HG03103 (cell line): ENCODE measurements at regions not wholly inside any gene's neighbourhood (a gene's known extent, or its start where the extent isn't known, plus 50 kb on each side); places are given as distances from the start of the nearest gene placed in this dataset.
A peak's percentile ranks its signal among the peaks of the same experiment; 100 is the strongest.
"Not testable (repeated sequence)": the region's sequence is repeated elsewhere in the genome, so short reads cannot be mapped to it uniquely, and the experiment has no call there.

Source experiments
- ATAC-seq: cut with Tn5 transposase; IDR thresholded peaks from one replicate; pipeline ENCODE4 v1.9.1; 2021; ENCODE audit warnings: low read depth; ENCODE audit not compliant: unreplicated experiment

- no peak for ATAC-seq
These were observed 277.0 kb upstream of the EDA2R start for GRCh38 chrX:66915893-66916292.

GRCh38 chrX:66914080-66914479, 275.2 kb upstream of the EDA2R start:
- ATAC-seq: no peak

DNA sequence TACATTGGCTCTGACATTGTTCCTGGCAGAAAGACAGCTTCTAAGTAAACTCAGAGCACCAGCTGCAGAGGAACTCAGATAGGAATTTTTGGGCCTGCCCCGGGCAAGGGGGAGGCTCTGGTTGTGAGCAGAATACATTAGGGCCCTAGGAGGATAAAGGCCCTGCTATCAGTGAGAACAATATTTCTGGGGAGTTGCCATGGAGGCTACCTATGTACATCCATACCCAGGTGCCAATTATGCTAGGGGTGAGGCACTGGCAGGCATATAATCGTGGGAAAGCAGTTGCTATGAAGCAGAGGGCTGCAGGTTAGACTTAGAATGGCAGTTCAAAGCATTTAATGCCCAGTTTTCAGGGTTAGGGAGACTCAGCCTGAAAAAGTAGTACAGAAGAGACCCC, 273.5 kb upstream of the EDA2R start:
- no peak for ATAC-seq

- no peak for ATAC-seq
These were observed 263.2 kb upstream of the EDA2R start for GRCh38 chrX:66902081-66902480.

DNA sequence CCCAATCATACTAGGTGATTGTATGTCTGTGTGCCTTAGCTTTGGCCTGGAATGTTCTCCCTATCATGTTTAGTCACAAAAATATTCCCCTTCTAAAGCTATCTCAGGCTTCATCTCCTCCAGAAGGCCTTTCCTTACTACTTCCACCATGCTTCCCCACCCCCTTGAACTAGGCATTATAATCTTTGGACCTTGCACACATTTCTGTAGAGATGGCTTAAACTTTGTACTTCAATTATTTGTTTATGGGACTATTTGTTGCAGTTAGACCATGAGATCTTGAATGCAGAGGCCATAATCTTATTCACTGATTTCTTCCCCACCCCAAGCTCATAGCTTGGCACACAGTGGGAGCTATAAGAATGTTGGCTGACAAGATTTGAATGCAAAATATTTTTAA, 262.0 kb upstream of the EDA2R start:
- no peak for ATAC-seq

DNA sequence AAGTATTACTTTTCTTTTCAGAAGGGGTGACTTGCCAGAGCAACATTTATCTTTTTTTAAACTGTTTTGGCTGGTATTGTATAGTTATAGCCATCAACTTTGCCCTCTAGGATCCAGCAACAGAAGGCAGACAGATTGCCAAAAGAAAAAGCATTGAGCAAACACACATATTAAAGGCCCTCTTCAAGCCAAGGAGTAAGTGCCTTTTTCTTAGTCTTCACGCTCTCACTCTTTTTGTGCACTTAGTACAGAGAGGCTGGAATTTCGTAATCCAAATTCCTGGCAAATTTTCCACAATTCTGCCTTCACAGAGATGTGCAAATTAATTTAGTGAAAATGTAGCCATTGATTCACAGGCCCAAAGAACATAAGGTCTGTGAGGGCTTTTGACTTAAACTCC, 253.1 kb upstream of the EDA2R start:
- no peak for ATAC-seq

DNA sequence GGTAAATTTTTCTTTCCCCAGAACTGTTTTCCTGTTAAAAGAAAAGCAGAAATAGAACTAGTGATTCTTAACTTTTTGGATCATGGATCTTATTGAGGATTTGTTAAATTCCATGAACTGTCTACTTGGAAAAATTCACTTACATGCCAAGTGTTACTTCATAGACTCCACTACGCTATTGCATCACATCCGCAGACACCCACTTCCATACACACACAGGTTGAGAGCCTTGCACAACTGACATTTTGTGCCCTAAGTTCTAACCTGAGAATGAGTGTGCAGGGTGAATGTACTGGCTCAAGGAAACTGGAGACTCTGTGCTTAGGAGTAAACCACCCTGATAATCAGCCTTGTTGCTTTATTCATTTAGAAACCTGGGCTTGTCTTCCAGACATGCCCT, 250.5 kb upstream of the EDA2R start:
- no peak for ATAC-seq

DNA sequence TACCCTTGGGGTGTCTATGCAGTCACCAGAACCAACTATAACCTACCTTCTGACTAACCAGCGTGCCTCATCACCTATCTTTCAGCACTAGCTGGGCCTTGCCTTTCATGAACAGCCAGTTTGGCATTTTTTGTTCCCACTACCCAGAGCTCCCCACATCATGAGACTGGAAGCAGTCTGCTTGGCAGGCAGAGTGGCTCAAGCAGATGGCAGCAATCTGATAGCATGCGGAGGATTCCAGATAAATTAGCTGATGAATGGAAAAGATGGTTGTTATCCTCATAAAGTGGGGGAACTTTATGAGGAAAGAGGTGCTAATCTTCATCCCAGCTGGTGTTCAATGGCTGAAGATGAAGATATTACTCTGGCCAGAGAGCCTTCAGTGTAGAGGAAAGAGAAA, 243.2 kb upstream of the EDA2R start:
- no peak for ATAC-seq

DNA sequence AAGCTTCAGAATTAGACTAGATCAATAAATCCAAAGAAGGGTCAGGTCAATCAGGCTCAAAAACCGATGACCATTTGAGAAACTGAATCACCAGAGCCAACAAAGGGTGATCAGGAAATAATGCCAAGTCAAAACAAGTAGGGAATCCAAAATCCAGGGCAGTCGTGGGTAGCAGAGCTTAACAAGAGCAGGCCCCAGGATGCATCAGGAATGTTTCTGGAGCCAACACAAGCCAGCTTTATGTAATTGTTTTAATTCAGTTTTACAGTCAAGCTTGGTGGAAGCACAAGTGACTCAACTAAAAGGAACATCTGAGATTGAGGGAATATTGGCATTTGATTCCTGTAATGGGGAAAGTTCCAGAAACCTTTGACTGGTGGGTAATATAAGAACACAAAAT, 237.9 kb upstream of the EDA2R start:
- no peak for ATAC-seq

DNA sequence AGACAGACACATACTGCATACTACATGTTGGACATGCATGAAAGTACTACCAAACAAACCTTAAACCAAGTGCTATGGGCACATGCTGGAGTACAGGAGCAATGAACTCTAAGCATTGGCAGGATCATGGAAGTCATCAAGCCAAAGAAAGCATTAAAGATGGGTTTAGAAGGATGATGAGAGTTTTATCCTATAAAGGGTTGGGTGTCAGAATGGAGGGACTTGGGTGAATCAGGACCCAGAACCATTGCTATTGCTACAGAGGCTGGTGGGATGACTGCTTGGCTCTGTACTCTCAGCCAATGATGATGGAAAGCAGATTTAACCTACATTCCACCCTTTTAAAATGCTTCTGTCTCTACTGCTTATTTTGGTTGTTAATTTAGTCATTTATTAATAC, 233.9 kb upstream of the EDA2R start:
- ATAC-seq: no peak

DNA sequence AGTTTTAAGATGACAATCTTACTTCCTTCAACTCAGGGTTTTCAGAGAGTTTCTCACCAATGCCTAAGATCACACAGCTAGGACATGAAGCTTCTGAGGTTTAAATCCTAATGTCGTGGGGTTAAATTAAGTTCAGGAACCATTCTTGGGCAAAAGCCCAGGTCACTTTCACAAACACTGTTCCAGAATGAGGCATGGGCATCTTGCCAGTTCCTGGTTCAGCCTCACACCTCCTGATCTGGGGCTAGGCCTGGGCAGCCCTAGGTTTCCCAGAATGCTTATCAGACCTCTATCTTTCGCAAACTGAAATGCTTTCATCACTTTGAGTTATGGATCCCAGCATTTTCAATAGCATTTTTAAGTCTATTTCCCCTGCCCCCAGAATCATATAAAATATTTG, 224.8 kb upstream of the EDA2R start:
- ATAC-seq: no peak

- peak; percentile 99 for ATAC-seq
These were observed 194.5 kb upstream of the EDA2R start for GRCh38 chrX:66833426-66833825.

DNA sequence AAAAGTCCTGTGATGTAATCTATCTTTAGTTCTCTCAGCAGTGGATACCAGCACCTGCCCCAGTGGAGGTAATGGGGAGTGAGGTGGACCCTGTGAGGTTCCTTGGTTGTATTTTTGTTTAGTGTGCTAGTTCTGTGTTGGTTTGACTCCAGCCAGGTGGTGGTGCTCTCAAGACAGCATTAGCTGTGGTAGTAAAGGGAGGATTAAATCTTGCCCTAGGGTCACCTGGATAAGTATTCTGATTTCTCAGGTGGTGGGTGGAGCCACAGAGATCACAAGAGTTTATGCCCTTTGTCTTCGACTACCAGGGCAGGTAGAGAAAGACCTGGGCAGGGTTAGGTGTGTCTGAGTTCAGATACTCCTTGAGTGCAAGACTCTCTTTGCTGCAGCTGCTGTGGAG, 176.3 kb upstream of the EDA2R start:
- no peak for ATAC-seq

GRCh38 chrX:66794514-66794913, 155.6 kb upstream of the EDA2R start:
- ATAC-seq: not testable (repeated sequence)

DNA sequence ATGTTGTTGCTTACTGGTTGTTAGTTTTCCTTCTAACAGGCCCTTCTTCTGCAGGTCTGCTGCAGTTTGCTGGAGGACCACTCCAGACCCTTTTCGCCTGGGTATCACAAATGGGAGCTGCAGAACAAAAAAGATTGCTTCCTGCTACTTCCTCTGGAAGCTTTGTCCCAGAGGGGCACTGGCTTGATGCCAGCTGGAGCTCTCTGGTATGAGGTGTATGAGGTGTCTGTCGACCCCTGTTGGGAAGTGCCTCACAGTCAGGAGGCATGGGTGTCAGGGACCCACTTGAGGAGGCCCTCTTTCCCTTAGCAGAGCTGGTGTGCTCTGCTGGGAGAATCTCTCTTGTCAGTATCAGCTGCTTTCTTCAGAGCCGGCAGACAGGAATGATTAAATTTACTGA, 127.4 kb upstream of the EDA2R start:
- no peak for ATAC-seq

DNA sequence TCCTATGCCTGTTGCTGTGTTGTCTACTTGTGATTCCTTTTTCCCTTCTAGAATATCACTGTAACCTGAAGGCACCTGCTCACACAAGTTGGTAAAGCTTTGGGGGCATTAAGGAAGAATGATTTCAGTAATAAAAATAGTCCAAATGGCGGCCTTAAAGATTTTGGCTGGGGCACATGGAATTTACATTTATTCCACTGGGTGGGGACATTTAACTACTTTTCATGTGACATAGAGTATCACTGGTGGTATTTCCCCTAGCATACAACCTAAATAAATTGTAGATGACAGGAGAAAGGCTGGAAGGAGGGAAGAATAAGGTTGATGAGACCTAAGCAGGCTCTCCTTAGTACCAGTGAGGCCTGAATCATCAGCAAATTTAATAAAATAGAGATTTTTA, 121.8 kb upstream of the EDA2R start:
- ATAC-seq: no peak

GRCh38 chrX:66756717-66757116, 117.8 kb upstream of the EDA2R start:
- ATAC-seq: no peak

GRCh38 chrX:66751136-66751782, 112.4 kb upstream of the EDA2R start:
- no peak for ATAC-seq

DNA sequence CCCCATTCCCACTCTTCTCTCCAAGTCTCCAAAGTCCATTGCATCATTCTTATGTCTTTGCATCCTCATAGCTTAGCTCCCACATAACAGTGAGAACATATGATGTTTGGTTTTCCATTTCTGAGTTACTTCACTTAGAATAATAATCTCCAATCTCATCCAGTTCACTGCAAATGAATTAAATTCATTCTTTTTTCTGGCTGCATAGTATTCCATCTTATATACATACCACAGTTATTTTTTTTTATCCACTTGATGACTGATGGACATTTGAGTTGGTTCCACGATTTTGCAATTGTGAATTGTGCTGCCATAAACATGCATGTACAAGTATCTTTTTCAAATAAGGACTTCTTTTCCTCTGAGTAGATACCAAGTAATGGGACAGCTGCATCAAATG, 105.6 kb upstream of the EDA2R start:
- ATAC-seq: not testable (repeated sequence)

DNA sequence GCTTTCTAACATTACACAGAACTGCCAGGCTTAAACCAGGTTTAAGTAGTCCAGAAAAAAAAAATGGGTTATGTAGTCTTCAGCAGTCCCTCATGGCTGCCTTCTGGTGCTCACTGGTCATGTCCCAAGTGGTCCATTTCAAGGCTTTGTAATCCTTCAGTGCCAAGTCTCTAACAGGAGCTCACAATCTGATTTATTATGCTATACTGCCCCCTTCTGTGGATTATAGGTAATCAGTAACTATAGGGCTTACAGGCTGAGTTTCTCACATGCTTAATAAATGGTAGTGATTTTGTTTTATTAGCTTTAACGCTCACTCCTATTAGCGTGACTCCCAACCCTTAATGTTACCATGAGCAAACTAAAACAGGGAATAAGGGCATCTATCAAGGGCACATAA, 92.5 kb upstream of the EDA2R start:
- ATAC-seq: no peak

DNA sequence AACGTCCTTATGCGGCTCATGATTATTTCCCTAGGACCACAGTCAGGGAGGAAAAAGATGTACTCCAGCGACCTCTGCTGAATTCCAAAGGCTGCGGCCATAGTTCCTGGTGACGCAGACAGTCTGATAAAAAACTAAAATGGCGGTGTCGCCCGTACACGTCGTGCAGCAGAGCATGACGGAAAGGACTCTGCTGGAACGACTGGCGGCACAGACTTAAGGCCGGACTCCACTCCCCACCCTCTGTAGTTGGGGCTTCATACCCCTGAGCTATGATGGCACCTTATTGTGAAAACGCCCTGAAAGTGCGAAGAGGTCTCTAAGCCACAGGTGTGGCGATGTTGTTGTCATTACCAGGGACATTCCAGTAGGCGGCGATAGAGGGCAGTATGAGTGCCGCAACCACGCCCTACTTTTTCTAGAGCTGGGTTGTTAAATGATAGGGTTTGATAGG, 90.0 kb upstream of the EDA2R start:
- peak; percentile 74 for ATAC-seq

DNA sequence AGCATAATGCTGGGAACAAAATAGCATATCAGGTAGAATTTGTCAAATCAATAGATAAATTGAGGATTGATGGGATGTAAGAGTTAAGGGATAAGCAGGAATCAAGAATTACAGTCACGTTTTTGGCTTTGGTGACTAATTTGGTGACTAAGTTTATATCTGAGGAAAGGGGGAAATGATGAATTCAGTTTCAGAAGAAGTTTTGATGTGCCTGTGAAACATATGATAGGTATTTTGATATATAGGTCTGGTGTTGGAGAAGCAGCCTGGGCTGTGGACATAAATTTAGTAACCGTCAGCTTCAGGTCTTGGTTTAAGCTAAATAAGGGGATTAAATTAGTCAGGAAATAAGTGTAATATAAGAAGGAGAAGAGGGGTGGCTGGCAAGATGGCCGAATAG, 79.0 kb upstream of the EDA2R start:
- no peak for ATAC-seq
